GM23338 (cell line): ENCODE measurements at regions not wholly inside any gene's neighbourhood (a gene's known extent, or its start where the extent isn't known, plus 50 kb on each side); places are given as distances from the start of the nearest gene placed in this dataset.

Source experiments
- ATAC-seq: fragments of 200-7000 bp; cut with Tn5 transposase; 3 replicates; pipeline ENCODE4 v1.9.1; 2020
- DNase-seq: peaks from one replicate; pipeline ENCODE4 v3.0.0-alpha.2; 2015; ENCODE audit warnings: low spot score
- H2AFZ ChIP-seq: fragments of 200-600 bp; sonication (generic); 2 replicates; pipeline ENCODE4 v1.8.0; 2016; ENCODE audit warnings: antibody characterized with exemption, mild to moderate bottlenecking, moderate library complexity
- H3F3A ChIP-seq: fragments of 200-600 bp; sonication (generic); replicated peaks from 2 replicates; pipeline ENCODE4 v1.8.0; 2017; ENCODE audit warnings: antibody characterized with exemption, mixed run types, low read depth
- H3K27ac ChIP-seq: fragments of 200-600 bp; sonication (generic); 2 replicates; pipeline ENCODE4 v1.6.1; 2016; ENCODE audit warnings: low read depth
- H3K27me3 ChIP-seq: fragments of 200-600 bp; sonication (generic); 2 replicates; pipeline ENCODE4 v1.8.0; 2016; ENCODE audit warnings: mild to moderate bottlenecking, mixed run types, moderate library complexity; ENCODE audit not compliant: insufficient read depth
- H3K36me3 ChIP-seq: fragments of 200-600 bp; sonication (generic); 2 replicates; pipeline ENCODE4 v1.8.0; 2016; ENCODE audit warnings: mild to moderate bottlenecking; ENCODE audit not compliant: insufficient read depth
- H3K4me1 ChIP-seq: fragments of 200-600 bp; sonication (generic); 2 replicates; pipeline ENCODE4 v1.8.0; 2016; ENCODE audit warnings: mild to moderate bottlenecking, moderate library complexity; ENCODE audit not compliant: insufficient read depth
- H3K4me2 ChIP-seq: fragments of 200-600 bp; sonication (generic); 2 replicates; pipeline ENCODE4 v1.7.1; 2017; ENCODE audit warnings: mixed run types
- H3K4me3 ChIP-seq: fragments of 200-600 bp; sonication (generic); 2 replicates; pipeline ENCODE4 v1.6.1; 2016; ENCODE audit warnings: mixed run types
- H3K79me2 ChIP-seq: fragments of 200-600 bp; sonication (generic); replicated peaks from 2 replicates; pipeline ENCODE4 v1.8.0; 2017; ENCODE audit warnings: mild to moderate bottlenecking; ENCODE audit not compliant: insufficient read depth
- H3K9me2 ChIP-seq: fragments of 200-600 bp; sonication (generic); 2 replicates; pipeline ENCODE4 v1.8.0; 2017; ENCODE audit not compliant: insufficient read depth
- H4K20me1 ChIP-seq: fragments of 200-600 bp; sonication (generic); replicated peaks from 2 replicates; pipeline ENCODE4 v1.8.0; 2017; ENCODE audit warnings: mild to moderate bottlenecking; ENCODE audit not compliant: insufficient read depth
- H3K27ac Mint-ChIP-seq: 2 replicates; pipeline ENCODE4 v1.8.0; 2020; ENCODE audit warnings: inconsistent platforms, mild to moderate bottlenecking, moderate library complexity, mixed read lengths
- H3K27me3 Mint-ChIP-seq: 3 replicates; pipeline ENCODE4 v1.8.0; 2022; ENCODE audit warnings: low read depth, mild to moderate bottlenecking, moderate library complexity, mixed read lengths, inconsistent platforms; ENCODE audit not compliant: insufficient read depth, poor library complexity
- H3K36me3 Mint-ChIP-seq: 3 replicates; pipeline ENCODE4 v1.8.0; 2021; ENCODE audit warnings: low read depth, mild to moderate bottlenecking, inconsistent platforms, moderate library complexity, mixed read lengths
- H3K4me1 Mint-ChIP-seq: 3 replicates; pipeline ENCODE4 v1.8.0; 2020; ENCODE audit warnings: mild to moderate bottlenecking, inconsistent platforms, mixed read lengths
- H3K4me3 Mint-ChIP-seq: 3 replicates; pipeline ENCODE4 v1.8.0; 2021; ENCODE audit warnings: moderate library complexity, mild to moderate bottlenecking, inconsistent platforms, mixed read lengths
- H3K9me3 Mint-ChIP-seq: 3 replicates; pipeline ENCODE4 v1.8.0; 2020; ENCODE audit warnings: moderate library complexity, mild to moderate bottlenecking, inconsistent platforms, mixed read lengths
- CREB1 ChIP-seq: fragments of 250-450 bp; sonication (Bioruptor Pico); IDR thresholded peaks from 2 replicates; pipeline ENCODE4 v1.5.0; 2020; ENCODE audit warnings: low read depth, mild to moderate bottlenecking, moderate library complexity
- JUNB ChIP-seq: IDR thresholded peaks from one replicate; pipeline ENCODE4 v1.6.1; 2016; ENCODE audit warnings: antibody characterized with exemption; ENCODE audit not compliant: unreplicated experiment
- NANOG ChIP-seq: IDR thresholded peaks from 2 replicates; pipeline ENCODE4 v1.6.1; 2016; ENCODE audit warnings: antibody characterized with exemption, borderline replicate concordance
- POLR2AphosphoS5 ChIP-seq: IDR thresholded peaks from 2 replicates; pipeline ENCODE4 v1.6.1; 2016; ENCODE audit warnings: antibody characterized with exemption, low read depth
- REST ChIP-seq: IDR thresholded peaks from one replicate; pipeline ENCODE4 v1.6.1; 2018; ENCODE audit warnings: antibody characterized with exemption; ENCODE audit not compliant: unreplicated experiment
- STAT1 ChIP-seq: IDR thresholded peaks from one replicate; pipeline ENCODE4 v1.6.1; 2016; ENCODE audit warnings: antibody characterized with exemption; ENCODE audit not compliant: unreplicated experiment
- ZNF462 ChIP-seq: fragments of 250-450 bp; sonication (Bioruptor Pico); IDR thresholded peaks from 2 replicates; pipeline ENCODE4 v1.5.0; 2020; ENCODE audit warnings: mild to moderate bottlenecking, moderate library complexity

- TF ChIP-seq ZNF462 (no peak), CREB1 (CRISPR knock-in tag) (no peak), REST (no peak), NANOG (no peak)
These were observed 94.5 kb upstream of the CELF2 start (continued) for GRCh38 chr10:10923029-10923651.

- H3F3A ChIP-seq = no peaks in the 10 kb centered on the region
- H3K9me2 ChIP-seq = peaks cover 4% of the 10 kb centered on the region; the same call in 1 of the 2 replicates
- H3K4me1 ChIP-seq = no peaks in the 10 kb centered on the region
- Mint-ChIP-seq H3K36me3 (no peaks in the 10 kb centered on the region), H3K27me3 (peaks cover 3% of the 10 kb centered on the region), H3K27ac (no peak overlapping the region), H3K9me3 (no peaks in the 10 kb centered on the region; the same call in 2 of the 3 replicates), H3K4me1 (no peaks in the 10 kb centered on the region), H3K4me3 (no peak overlapping the region)
- no peak overlapping the region for H2AFZ ChIP-seq
- no peak overlapping the region for H3K4me2 ChIP-seq
- DNase-seq = no peak
- no peaks in the 10 kb centered on the region for H3K27me3 ChIP-seq
- H4K20me1 ChIP-seq = no peaks in the 10 kb centered on the region
- H3K36me3 ChIP-seq = no peaks in the 10 kb centered on the region
- ATAC-seq = no peak
- no peak overlapping the region for H3K4me3 ChIP-seq
- no peaks in the 10 kb centered on the region for H3K79me2 ChIP-seq
- no peak overlapping the region for H3K27ac ChIP-seq
- no peak for TF ChIP-seq REST
- TF ChIP-seq POLR2AphosphoS5 = no peak
- TF ChIP-seq JUNB = no peak
- TF ChIP-seq STAT1 = no peak
These were observed 92.0 kb upstream of the CELF2 start for GRCh38 chr10:10925667-10926066.
